K562 (cell line): ENCODE measurements at regions not wholly inside any gene's neighbourhood (a gene's known extent, or its start where the extent isn't known, plus 50 kb on each side); places are given as distances from the start of the nearest gene placed in this dataset.

ENCODE experiments used
- ATAC-seq: fragments of 200-7000 bp; cut with Tn5 transposase; 3 replicates; pipeline ENCODE4 v1.9.1; 2020; ENCODE audit warnings: moderate library complexity
- BruUV-seq: library from RNA; stranded (reverse); fragments of 400-500 nt; replicated peaks from 2 replicates; lab custom pipeline; 2021; lab: Mats Ljungman, UMichigan
- CTCF ChIA-PET: fragments of 300-600 bp; formaldehyde crosslinking; extraction: SDS; loops from one replicate; lab custom pipeline; 2021; ENCODE audit warnings: low intra/inter-chr PET ratio; lab: Yijun Ruan, JAX
- POLR2A ChIA-PET: fragments of 300-600, 350-650 bp; sonication (Branson Sonifier 250); formaldehyde crosslinking; extraction: SDS; loops from one replicate; lab custom pipeline; 2021; ENCODE audit warnings: antibody characterized with exemption, inconsistent platforms; lab: Yijun Ruan, JAX
- DNase-seq, 4 experiments: peaks; one replicate each; pipeline versions ENCODE4 v3.0.0 to v3.0.0-alpha.2; 2011 to 2018; ENCODE audit warnings: low spot score in 3 of 4, mixed read lengths in 3 of 4; ENCODE audit errors: extremely low read depth in 1 of 4
- FAIRE-seq: peaks from 2 replicates; lab custom pipeline; 2011; peaks lifted over from hg19 to GRCh38; lab: Jason Lieb, UNC
- H2AFZ ChIP-seq: 2 replicates; pipeline ENCODE4 v1.6.0; 2011; ENCODE audit warnings: low read depth, low read length, control low read depth, inconsistent platforms
- H3K27ac ChIP-seq: fragments of 200-600 bp; 3 replicates; pipeline ENCODE4 v1.8.0; 2011; ENCODE audit warnings: low read depth, mild to moderate bottlenecking, control low read depth, inconsistent platforms, low read length, moderate library complexity, mixed read lengths; ENCODE audit errors: extremely low read depth
- H3K27me3 ChIP-seq, 2 experiments: fragments of 300-600 bp in 1 of 2; 2 replicates in 1 of 2; 3 replicates in 1 of 2; pipeline versions ENCODE4 v1.6.0 to v1.8.0; 2011; ENCODE audit warnings: inconsistent platforms in 2 of 2, low read length in 2 of 2, mild to moderate bottlenecking in 1 of 2, mixed read lengths in 1 of 2, moderate library complexity in 1 of 2; ENCODE audit not compliant: control insufficient read depth in 2 of 2, insufficient read depth in 2 of 2
- H3K36me3 ChIP-seq: fragments of 300-600 bp; 3 replicates; pipeline ENCODE4 v1.8.0; 2011; ENCODE audit warnings: mild to moderate bottlenecking, low read length, inconsistent platforms; ENCODE audit not compliant: control insufficient read depth, insufficient read depth
- H3K4me1 ChIP-seq, 2 experiments: fragments of 200-600 bp in 1 of 2; replicated peaks in 1 of 2; 2 replicates in 1 of 2; 3 replicates in 1 of 2; pipeline versions ENCODE4 v1.5.1 to v1.8.0; 2011; ENCODE audit warnings: inconsistent platforms in 2 of 2, low read length in 2 of 2, mild to moderate bottlenecking in 1 of 2, mixed read lengths in 1 of 2, moderate library complexity in 1 of 2; ENCODE audit not compliant: control insufficient read depth in 2 of 2, insufficient read depth in 2 of 2
- H3K4me2 ChIP-seq: 2 replicates; pipeline ENCODE4 v1.6.1; 2011; ENCODE audit warnings: low read length, control low read depth, inconsistent platforms, mixed read lengths; ENCODE audit not compliant: insufficient read depth
- H3K4me3 ChIP-seq: fragments of 200-600 bp; sonication (generic), shearing (Covaris generic); 2 replicates; pipeline ENCODE4 v1.5.1; 2016; ENCODE audit warnings: control low read depth, inconsistent platforms
- H3K79me2 ChIP-seq: fragments of 200-600 bp; 3 replicates; pipeline ENCODE4 v1.8.0; 2011; ENCODE audit warnings: low read length, inconsistent platforms; ENCODE audit not compliant: control insufficient read depth, insufficient read depth
- H3K9ac ChIP-seq, 2 experiments: 2 replicates each; pipeline versions ENCODE4 v1.6.0 to v1.6.1; 2011; ENCODE audit warnings: low read depth in 2 of 2, low read length in 2 of 2, control low read depth in 1 of 2, inconsistent platforms in 1 of 2, mild to moderate bottlenecking in 1 of 2, mixed read lengths in 1 of 2; ENCODE audit not compliant: insufficient read depth in 1 of 2
- H3K9me1 ChIP-seq: one replicate; pipeline ENCODE4 v1.6.0; 2011; ENCODE audit warnings: inconsistent platforms, mild to moderate bottlenecking, low read length, moderate library complexity; ENCODE audit not compliant: control insufficient read depth, insufficient read depth
- H3K9me3 ChIP-seq: replicated peaks from 2 replicates; pipeline ENCODE4 v1.5.1; 2011; ENCODE audit warnings: low read depth, low read length, inconsistent platforms; ENCODE audit not compliant: control insufficient read depth, insufficient read depth
- H4K20me1 ChIP-seq: replicated peaks from 2 replicates; pipeline ENCODE4 v1.6.1; 2011; ENCODE audit warnings: low read length, inconsistent platforms, mixed read lengths; ENCODE audit not compliant: control insufficient read depth, insufficient read depth
- GATAD2B ChIP-seq: fragments of 450-650 bp; IDR thresholded peaks from 2 replicates; pipeline ENCODE4 v1.6.1; 2017; ENCODE audit warnings: mild to moderate bottlenecking, borderline replicate concordance
- NCOA4 ChIP-seq: fragments of 450-650 bp; IDR thresholded peaks from 2 replicates; pipeline ENCODE4 v1.6.1; 2018; ENCODE audit warnings: mild to moderate bottlenecking; ENCODE audit not compliant: partially characterized antibody
- SRSF3 ChIP-seq: fragments of 200-400 bp; formaldehyde crosslinking; IDR thresholded peaks from 2 replicates; pipeline ENCODE4 v1.6.1; 2016; ENCODE audit warnings: mild to moderate bottlenecking, low read length, moderate library complexity; ENCODE audit not compliant: insufficient read depth
- U2AF1 ChIP-seq: fragments of 200-400 bp; formaldehyde crosslinking; optimal IDR thresholded peaks from 2 replicates; pipeline ENCODE3; 2017; ENCODE audit warnings: mild to moderate bottlenecking, low read depth, low read length, moderate library complexity
- ZNF408 ChIP-seq: fragments of 250-450 bp; sonication (Bioruptor Pico); IDR thresholded peaks from 2 replicates; pipeline ENCODE4 v1.4.0; 2020; ENCODE audit warnings: low read depth, mild to moderate bottlenecking, moderate library complexity
- WGBS: fragments of 100-300 bp; shearing (Covaris generic); methylation state at CpG from one replicate; pipeline ENCODE4 v1.1.6; 2016; ENCODE audit warnings: low coverage, mixed read lengths; ENCODE audit not compliant: insufficient coverage; ENCODE audit errors: missing lambda C conversion rate; 5-methylcytosine and 5-hydroxymethylcytosine counted together
- in situ Hi-C: fragments of 300-500 bp; cut with MboI; formaldehyde crosslinking; loops from 4 replicates; pipeline ENCODE4 v1.15.0; 2018; ENCODE audit warnings: inconsistent platforms, mixed read lengths
- intact Hi-C: fragments of 100-400 bp; cut with micrococcal nuclease; formaldehyde crosslinking; loops from 2 replicates; pipeline ENCODE4 v1.14.2; 2022
- TF ChIP-seq, protein P1 (sequence below): sonication (generic); formaldehyde crosslinking; IDR thresholded peaks from 2 replicates; pipeline ENCODE4 v1.8.0; 2023; ENCODE audit warnings: missing genetic modification reagents, mild to moderate bottlenecking, borderline replicate concordance
- TF ChIP-seq, protein P2 (sequence below): sonication (generic); formaldehyde crosslinking; IDR thresholded peaks from 2 replicates; pipeline ENCODE4 v1.8.0; 2022; ENCODE audit warnings: mild to moderate bottlenecking, missing genetic modification reagents, borderline replicate concordance

DNA sequence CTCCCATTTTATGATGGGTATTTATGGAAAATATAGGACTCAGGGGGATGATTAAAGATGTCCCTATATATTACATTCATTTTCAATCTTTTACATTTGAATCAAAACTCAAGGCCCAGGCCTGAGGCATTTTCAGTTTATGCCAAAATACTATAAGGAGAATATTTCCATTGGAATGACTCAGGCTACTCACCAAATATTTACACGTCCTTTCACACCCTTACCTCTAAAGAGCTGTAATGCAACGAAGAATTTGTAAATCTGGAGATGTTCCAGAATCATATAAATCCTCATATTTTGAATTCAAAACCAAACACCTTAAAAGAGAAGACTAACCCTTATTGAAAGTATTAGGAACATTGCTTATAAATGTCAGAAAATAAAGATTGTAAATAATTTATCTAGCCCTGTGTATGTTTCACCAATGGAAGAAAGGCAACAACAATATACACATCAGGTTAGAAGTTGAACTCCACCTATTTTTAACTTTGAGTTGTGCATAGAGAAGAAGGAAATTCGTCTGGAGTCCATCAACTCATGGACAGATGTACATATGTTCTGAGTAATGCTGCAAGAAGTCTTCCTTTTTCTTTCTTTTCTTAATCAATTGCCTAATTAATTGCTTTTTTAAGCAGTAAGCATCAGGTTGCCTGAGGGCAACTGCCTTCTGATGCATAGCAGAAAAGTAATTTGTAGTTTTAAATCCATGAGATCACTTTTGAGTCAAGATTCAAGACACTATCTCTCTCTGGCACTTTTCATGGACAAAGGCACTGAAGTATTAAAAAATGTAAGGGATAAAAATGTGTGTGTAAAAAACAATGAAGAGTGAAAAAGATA lies 579.3 kb upstream of the RGMB start:
- H3K4me1 ChIP-seq: no peaks in the 10 kb centered on the region
- no peaks in the 10 kb centered on the region for H3K9me3 ChIP-seq
- WGBS: 0% methylated on average over 3 of the region's 3 CpGs
- H3K9me1 ChIP-seq: no peaks in the 10 kb centered on the region
- ChIA-PET POLR2A (no interaction called here), CTCF (no interaction called here)
- H3K4me2 ChIP-seq: no peak overlapping the region
- ATAC-seq (no peak), FAIRE-seq (no peak), DNase-seq (no peak)
- intact Hi-C loops (no loop called here), in situ Hi-C loops (no loop called here)
- no peak overlapping the region for H3K9ac ChIP-seq
- no peak for TF ChIP-seq NCOA4
- no peak for TF ChIP-seq U2AF1
- TF ChIP-seq GATAD2B: no peak
- no peak for TF ChIP-seq ZNF408 (CRISPR knock-in tag)
- TF ChIP-seq, protein P1, sequence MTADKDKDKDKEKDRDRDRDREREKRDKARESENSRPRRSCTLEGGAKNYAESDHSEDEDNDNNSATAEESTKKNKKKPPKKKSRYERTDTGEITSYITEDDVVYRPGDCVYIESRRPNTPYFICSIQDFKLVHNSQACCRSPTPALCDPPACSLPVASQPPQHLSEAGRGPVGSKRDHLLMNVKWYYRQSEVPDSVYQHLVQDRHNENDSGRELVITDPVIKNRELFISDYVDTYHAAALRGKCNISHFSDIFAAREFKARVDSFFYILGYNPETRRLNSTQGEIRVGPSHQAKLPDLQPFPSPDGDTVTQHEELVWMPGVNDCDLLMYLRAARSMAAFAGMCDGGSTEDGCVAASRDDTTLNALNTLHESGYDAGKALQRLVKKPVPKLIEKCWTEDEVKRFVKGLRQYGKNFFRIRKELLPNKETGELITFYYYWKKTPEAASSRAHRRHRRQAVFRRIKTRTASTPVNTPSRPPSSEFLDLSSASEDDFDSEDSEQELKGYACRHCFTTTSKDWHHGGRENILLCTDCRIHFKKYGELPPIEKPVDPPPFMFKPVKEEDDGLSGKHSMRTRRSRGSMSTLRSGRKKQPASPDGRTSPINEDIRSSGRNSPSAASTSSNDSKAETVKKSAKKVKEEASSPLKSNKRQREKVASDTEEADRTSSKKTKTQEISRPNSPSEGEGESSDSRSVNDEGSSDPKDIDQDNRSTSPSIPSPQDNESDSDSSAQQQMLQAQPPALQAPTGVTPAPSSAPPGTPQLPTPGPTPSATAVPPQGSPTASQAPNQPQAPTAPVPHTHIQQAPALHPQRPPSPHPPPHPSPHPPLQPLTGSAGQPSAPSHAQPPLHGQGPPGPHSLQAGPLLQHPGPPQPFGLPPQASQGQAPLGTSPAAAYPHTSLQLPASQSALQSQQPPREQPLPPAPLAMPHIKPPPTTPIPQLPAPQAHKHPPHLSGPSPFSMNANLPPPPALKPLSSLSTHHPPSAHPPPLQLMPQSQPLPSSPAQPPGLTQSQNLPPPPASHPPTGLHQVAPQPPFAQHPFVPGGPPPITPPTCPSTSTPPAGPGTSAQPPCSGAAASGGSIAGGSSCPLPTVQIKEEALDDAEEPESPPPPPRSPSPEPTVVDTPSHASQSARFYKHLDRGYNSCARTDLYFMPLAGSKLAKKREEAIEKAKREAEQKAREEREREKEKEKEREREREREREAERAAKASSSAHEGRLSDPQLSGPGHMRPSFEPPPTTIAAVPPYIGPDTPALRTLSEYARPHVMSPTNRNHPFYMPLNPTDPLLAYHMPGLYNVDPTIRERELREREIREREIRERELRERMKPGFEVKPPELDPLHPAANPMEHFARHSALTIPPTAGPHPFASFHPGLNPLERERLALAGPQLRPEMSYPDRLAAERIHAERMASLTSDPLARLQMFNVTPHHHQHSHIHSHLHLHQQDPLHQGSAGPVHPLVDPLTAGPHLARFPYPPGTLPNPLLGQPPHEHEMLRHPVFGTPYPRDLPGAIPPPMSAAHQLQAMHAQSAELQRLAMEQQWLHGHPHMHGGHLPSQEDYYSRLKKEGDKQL (CRISPR knock-in tag): no peak
- no peak for TF ChIP-seq SRSF3
- TF ChIP-seq, protein P2, sequence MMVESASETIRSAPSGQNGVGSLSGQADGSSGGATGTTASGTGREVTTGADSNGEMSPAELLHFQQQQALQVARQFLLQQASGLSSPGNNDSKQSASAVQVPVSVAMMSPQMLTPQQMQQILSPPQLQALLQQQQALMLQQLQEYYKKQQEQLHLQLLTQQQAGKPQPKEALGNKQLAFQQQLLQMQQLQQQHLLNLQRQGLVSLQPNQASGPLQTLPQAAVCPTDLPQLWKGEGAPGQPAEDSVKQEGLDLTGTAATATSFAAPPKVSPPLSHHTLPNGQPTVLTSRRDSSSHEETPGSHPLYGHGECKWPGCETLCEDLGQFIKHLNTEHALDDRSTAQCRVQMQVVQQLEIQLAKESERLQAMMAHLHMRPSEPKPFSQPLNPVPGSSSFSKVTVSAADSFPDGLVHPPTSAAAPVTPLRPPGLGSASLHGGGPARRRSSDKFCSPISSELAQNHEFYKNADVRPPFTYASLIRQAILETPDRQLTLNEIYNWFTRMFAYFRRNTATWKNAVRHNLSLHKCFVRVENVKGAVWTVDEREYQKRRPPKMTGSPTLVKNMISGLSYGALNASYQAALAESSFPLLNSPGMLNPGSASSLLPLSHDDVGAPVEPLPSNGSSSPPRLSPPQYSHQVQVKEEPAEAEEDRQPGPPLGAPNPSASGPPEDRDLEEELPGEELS (CRISPR knock-in tag): no peak
- H3K4me3 ChIP-seq: no peak overlapping the region
- no peak overlapping the region for H3K27ac ChIP-seq
- H2AFZ ChIP-seq: no peak overlapping the region
- no peaks in the 10 kb centered on the region for H3K79me2 ChIP-seq
- no TSS peak for BruUV-seq
- H3K36me3 ChIP-seq: no peaks in the 10 kb centered on the region
- no peaks in the 10 kb centered on the region for H4K20me1 ChIP-seq
- no peaks in the 10 kb centered on the region for H3K27me3 ChIP-seq
